ENCODE measurements at regions not wholly inside any gene's neighbourhood (a gene's known extent, or its start where the extent isn't known, plus 50 kb on each side); places are given as distances from the start of the nearest gene placed in this dataset.
"Not testable (repeated sequence)": the region's sequence is repeated elsewhere in the genome, so short reads cannot be mapped to it uniquely, and the experiment has no call there.

- no peak for DNase-seq
Measured at GRCh38 chr2:16112251-16112971, 172.1 kb downstream of the MYCN start.

DNA sequence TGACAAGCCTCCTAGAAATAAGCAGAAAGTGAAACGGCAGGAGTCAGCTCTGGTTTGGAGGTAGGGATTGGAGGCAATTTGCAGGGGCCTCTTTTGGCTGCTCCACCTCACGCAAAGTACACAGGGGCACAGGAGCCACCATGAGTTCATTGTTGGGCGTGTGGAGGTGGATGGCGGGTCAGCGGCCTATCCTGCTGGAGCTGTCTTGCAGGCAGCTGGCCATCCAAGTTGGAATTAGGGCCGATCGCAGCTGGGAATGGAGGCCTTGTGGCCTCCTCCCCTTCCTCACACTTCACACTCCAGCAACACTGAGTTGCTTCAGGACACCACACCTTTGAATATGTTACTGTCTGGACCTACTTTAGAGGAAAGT, 171.5 kb downstream of the MYCN start:
- DNase-seq = no peak

GRCh38 chr2:16109821-16110310, 169.5 kb downstream of the MYCN start:
- DNase-seq = no peak

DNA sequence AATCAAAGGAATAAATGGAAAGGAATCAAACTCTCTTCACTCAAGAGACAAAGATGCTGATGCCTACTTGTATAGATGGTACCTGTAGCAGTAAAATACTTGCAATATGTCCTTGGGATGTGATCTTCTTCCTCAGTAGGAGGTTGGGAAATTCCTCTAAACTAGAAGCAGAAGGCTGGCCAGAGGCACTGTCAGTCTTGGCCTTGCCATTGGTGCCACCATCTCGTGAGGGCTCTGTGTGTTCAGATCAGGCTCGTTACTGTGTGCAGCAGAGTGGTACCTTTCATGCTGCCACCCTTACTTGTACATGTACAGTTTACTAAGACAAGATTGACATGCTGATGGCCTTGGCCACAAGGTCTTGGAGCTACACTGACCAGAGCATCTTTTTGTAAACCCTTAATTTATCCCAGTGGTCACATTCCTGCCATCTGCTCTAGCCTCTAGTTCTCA, 169.0 kb downstream of the MYCN start:
- DNase-seq = no peak

DNA sequence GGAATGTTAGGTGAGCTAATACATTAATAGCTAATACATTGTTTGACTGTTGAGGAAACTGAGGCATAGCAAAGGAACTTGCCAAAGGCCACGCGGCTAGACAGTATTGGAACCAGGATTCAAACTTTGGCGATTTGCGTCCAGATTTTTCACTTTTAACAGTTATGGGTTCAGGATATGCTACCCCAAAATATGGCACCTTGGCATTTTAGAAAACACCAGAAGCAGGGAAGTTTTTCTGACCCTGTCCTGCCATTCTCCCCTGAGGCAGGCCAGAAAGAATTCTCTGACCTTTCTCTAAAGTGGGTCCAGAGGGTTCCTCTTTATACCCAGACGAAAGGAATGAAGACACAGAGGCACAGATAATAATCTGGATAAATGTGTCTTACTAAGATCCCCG, 166.9 kb downstream of the MYCN start:
- no peak for DNase-seq

DNA sequence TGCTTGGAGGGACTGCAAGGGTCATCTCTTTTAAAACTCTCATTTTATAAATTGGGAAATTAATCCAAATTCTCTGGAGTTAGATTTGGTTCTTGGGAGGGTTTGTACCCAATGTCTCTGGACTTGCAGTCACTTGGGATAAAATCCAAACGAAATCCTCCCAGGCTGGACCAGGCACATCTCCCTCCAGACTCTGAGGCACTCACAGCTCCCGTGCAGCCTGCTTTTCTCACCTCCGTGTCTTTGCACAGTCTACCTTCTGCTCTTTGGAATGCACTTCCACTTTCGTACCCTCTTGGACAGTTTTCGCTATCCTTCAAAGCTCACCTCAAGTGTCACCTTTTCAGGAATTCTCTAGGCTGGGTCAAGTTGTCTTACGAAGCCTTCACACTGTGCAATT, 166.3 kb downstream of the MYCN start:
- DNase-seq = no peak

- no peak for DNase-seq
Measured at GRCh38 chr2:16105669-16106281, 165.4 kb downstream of the MYCN start.

- DNase-seq = no peak
Measured at GRCh38 chr2:16104949-16105668, 164.8 kb downstream of the MYCN start.

DNA sequence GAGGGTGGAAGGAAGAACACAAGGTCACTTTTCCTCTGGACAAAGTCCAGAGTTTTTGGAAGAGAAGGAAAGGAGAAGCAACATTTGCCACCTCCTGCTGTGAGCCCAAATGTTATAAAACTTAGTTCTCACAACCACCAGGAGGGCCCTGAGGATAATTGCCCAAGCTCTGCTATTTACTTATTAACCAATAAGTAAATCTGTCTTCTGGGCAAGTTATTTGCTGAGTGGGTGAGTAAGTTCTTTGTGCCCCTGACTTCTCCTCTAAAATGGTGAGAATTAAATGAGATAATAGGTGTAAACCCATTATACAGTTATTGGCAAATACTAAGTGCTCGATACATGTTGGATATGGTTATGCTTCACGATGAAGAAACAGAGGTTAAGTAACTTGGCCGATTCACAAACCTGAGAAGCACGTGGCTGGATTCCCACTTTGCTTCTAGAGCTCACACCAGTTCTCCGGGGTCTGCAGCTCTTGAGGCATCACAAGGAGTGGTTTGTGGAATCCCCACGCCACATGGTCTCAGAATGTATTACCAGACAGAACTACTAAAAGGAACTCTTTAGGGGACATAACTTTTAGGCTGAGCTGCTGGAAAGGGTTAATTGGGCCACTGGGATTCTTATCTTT, 164.1 kb downstream of the MYCN start:
- DNase-seq = no peak

DNA sequence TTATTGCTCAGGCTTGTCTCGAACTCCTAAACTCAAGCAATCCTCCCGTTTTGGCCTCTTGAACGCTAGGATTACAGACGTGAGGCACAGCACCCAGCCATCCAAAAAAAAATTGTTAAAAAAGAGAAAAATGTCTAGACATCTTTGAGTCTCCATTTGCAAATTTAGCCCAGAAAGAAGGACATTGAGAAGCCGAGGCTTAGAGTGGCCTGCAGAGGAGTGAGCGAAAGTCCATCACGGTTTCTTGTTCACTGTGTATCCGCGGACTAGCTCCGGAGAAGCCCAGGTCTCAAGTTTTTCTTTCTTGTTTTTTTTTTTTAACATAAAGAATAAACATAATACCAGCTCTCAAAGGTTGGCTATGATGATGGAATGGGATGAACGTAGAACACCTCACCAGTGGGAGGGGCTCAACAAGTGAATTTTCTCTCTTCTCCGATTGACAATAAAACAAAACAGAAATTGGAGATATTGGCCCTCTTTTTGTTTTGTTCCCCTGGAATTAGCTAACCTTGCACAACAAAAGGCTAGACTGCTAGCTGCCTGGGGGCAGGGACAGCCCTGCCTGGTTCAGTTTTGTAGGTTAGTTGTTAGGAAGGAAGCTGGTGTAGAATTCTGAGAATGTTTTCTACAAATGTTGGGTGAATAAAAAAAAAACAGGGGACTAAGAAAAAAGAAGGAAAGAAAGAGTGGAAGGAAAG, 163.4 kb downstream of the MYCN start:
- no peak for DNase-seq

DNA sequence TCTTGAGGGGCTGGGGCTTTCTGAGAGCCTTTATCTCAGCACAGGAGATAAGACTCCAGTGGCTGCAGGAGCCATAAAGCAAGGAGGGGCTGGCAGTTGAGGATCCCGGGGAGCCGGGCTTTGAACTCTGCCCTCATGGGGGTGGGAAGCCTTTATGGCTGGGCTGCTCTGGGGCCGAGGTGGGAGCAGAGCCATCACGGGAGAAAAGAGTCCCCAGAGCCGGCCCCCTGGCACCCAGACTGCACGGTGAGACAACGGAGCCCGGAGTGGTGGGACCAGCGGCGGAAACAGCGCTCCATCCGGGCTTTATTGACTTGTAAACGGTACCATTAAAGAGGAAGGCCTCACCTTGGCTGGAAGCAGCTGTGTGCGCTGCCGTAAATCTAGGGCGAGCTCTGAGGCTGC, 162.6 kb downstream of the MYCN start:
- DNase-seq = no peak

DNA sequence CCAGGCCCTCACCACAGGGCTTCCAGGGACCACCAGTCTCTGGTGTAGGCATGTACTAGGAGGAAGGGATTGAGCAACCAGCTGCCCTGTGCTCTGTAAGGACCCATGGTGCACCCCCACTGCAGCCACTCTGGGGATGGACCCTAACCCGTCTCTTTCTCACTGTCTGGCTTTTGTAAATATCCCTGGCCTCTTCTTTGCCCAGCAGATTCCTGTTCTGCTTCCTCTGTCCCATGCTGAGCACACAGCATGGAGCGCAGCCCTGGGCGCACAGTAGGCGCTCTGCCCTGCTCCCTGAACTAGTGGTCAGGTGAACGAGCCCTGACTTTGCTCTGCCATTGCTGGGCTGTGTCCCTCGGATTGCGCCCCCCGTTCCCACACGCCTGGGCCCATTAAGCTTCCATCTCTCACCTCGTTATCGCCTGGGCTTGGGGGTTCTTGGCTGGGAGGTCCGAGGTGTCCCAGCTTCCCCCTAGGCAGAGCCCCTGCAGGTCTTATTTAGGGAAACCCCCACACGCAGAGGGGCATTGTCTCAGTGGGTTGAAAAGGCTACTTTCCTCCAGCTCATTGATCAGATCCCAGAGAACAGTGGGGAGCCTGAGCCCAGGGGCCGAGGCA, 162.1 kb downstream of the MYCN start:
- DNase-seq = no peak

DNA sequence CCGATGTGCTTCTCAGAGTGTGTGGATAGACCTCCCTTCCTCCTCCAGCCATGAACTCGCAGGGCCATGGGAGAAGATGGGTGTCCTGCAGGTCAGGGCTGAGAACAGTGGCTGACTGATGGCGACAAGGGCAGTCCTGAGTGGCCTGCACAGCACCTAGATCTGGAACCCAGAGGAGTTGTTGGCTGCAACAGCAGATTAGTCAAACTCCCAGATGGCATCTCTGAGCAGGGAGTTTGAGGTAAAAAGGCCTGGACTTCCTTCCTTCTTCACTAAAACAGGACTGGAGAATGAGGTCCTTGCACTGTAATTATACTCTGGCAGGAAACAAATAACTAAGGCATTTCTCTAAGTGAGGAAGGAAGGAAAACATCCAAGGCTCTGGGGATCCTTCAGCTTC, 160.8 kb downstream of the MYCN start:
- DNase-seq = no peak

GRCh38 chr2:16100006-16100405, 159.7 kb downstream of the MYCN start:
- DNase-seq = no peak

GRCh38 chr2:16099326-16099725, 159.0 kb downstream of the MYCN start:
- DNase-seq = no peak

GRCh38 chr2:16096962-16097361, 156.6 kb downstream of the MYCN start:
- no peak for DNase-seq

- not testable (repeated sequence) for DNase-seq
Measured at GRCh38 chr2:16095483-16095882, 155.1 kb downstream of the MYCN start.

DNA sequence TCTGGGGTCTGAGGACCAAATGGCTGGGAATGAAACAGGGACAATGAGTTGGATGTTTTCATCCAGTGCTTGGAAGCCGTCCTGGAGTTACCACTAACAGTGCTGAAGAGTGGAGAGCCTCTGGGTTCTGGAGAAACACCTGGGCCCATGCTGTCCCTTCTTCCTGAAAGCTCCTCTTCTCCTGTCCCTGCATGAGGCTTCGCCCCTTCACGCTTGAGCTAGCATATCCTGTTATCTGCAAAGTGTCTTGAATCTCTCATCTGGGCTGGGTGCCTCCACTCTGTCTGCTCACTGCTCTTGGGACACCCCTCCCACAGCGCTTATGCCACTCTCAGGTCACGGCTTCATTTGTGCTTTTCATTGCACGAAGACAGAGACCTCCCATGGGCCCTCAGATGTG, 154.5 kb downstream of the MYCN start:
- no peak for DNase-seq

GRCh38 chr2:16093639-16094529, 153.5 kb downstream of the MYCN start:
- DNase-seq = no peak

DNA sequence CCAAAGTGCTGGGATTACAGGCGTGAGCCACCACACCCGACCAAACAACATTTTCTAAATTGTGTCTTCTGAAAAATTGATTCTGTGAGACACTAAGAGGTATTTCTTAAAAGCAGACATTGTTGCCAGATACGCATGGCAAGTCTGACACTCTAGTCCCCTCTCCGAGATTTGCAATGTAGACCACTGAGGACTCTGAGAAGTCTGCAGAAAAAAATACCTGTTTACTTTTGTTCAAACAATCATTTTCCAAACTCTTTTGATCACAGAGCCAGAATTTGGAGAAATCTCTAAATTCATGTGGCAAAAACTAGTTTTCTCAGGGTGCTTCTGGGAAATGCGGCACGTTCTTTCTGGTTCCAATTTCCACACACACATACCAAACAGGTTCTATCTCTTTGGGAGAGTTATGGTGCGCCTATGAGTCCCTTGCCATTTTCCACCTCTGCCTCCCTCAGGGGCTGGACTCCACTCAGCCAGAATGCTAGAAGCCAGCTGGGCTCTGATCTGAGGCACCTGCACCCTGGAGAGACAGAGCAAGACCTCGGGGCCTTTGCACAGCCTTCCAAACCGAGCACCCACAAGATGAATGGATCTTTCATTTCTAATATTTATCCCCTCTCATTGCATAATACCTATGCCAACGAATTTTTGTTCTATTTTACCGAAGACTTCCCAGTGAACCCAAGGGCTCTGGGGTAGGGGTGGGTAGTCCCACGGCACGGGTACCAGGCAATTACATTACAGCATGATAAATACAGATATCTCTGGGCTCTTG, 152.7 kb downstream of the MYCN start:
- no peak for DNase-seq
